HCT116 (cell line): ENCODE measurements at regions not wholly inside any gene's neighbourhood (a gene's known extent, or its start where the extent isn't known, plus 50 kb on each side); places are given as distances from the start of the nearest gene placed in this dataset.

Experiments used
- ATAC-seq: fragments of 200-7000 bp; cut with Tn5 transposase; 2 replicates; pipeline ENCODE4 v1.9.1; 2020; ENCODE audit warnings: mild to moderate bottlenecking, moderate library complexity
- BruUV-seq: library from RNA; stranded (reverse); fragments of 400-500 nt; replicated peaks from 2 replicates; lab custom pipeline; 2021; lab: Mats Ljungman, UMichigan
- CTCF ChIA-PET: fragments of 300-600 bp; sonication (Branson Sonifier 250); formaldehyde crosslinking; loops from one replicate; lab custom pipeline; 2021; ENCODE audit warnings: antibody characterized with exemption; lab: Charles Lee
- POLR2A ChIA-PET: fragments of 300-600, 350-600 bp; sonication (Branson Sonifier 250); formaldehyde crosslinking; loops from one replicate; lab custom pipeline; 2021; ENCODE audit warnings: antibody characterized with exemption; lab: Charles Lee
- RAD21 ChIA-PET, 2 experiments: fragments of 300-600 bp; sonication (Branson Sonifier 250); formaldehyde crosslinking; loops; one replicate each; lab custom pipeline; 2023; ENCODE audit warnings: low total read pairs in 2 of 2; ENCODE audit not compliant: uncharacterized antibody in 2 of 2, unreplicated experiment in 2 of 2, low non-redundant PET in 1 of 2; lab: Charles Lee
- DNase-seq: peaks from one replicate; pipeline ENCODE4 v3.0.0-alpha.2; 2010; ENCODE audit warnings: low read depth, low spot score
- H2AFZ ChIP-seq: fragments of 200-600 bp; shearing (Covaris generic), sonication (generic); 2 replicates; pipeline ENCODE4 v1.6.1; 2017; ENCODE audit warnings: low read depth, mixed run types, mixed read lengths, antibody characterized with exemption, low read length; ENCODE audit not compliant: poor library complexity, severe bottlenecking
- H3K27ac ChIP-seq: 2 replicates; pipeline ENCODE4 v1.5.1; 2012; ENCODE audit warnings: low read depth, low read length
- H3K27me3 ChIP-seq: fragments of 200-600 bp; sonication (generic); 2 replicates; pipeline ENCODE4 v1.6.1; 2016; ENCODE audit warnings: mixed run types, low read length, mixed read lengths; ENCODE audit not compliant: insufficient read depth
- H3K36me3 ChIP-seq, 2 experiments: fragments of 200-500 bp in 1 of 2; fragments of 200-600 bp in 1 of 2; sonication (Bioruptor generic) in 1 of 2; sonication (generic) in 1 of 2; 2 replicates each; pipeline versions ENCODE4 v1.5.1 to v1.6.1; 2014 to 2016; ENCODE audit warnings: low read length in 2 of 2, inconsistent platforms in 1 of 2, mixed read lengths in 1 of 2, mixed run types in 1 of 2; ENCODE audit not compliant: insufficient read depth in 2 of 2, control insufficient read depth in 1 of 2
- H3K4me1 ChIP-seq, 2 experiments: fragments of 200-600 bp in 1 of 2; sonication (generic) in 1 of 2; 2 replicates each; pipeline versions ENCODE4 v1.5.1 to v1.6.1; 2012 to 2017; ENCODE audit warnings: low read length in 2 of 2, inconsistent platforms in 1 of 2, mild to moderate bottlenecking in 1 of 2, mixed read lengths in 1 of 2, mixed run types in 1 of 2, moderate library complexity in 1 of 2; ENCODE audit not compliant: insufficient read depth in 2 of 2, control insufficient read depth in 1 of 2
- H3K4me2 ChIP-seq: fragments of 200-600 bp; sonication (generic); 2 replicates; pipeline ENCODE4 v1.6.1; 2017; ENCODE audit warnings: mixed run types, low read length, mixed read lengths
- H3K4me3 ChIP-seq, 2 experiments: fragments of 200-600 bp in 1 of 2; sonication (generic) in 1 of 2; replicated peaks in 1 of 2; 2 replicates each; pipeline ENCODE4 v1.5.1; 2011 to 2016; ENCODE audit warnings: low read length in 2 of 2, control low read depth in 1 of 2, low read depth in 1 of 2, mild to moderate bottlenecking in 1 of 2, mixed read lengths in 1 of 2, mixed run types in 1 of 2
- H3K79me2 ChIP-seq: fragments of 200-600 bp; sonication (generic); 2 replicates; pipeline ENCODE4 v1.6.1; 2017; ENCODE audit warnings: mild to moderate bottlenecking, mixed run types, low read length, moderate library complexity, mixed read lengths; ENCODE audit not compliant: insufficient read depth
- H3K9ac ChIP-seq: fragments of 200-600 bp; sonication (generic); 2 replicates; pipeline ENCODE4 v1.6.1; 2016; ENCODE audit warnings: low read length, mixed read lengths
- H3K9me2 ChIP-seq: fragments of 200-600 bp; sonication (generic), shearing (Covaris generic); 2 replicates; pipeline ENCODE4 v1.6.1; 2017; ENCODE audit warnings: mixed run types, mild to moderate bottlenecking, moderate library complexity; ENCODE audit not compliant: insufficient read depth
- H3K9me3 ChIP-seq, 2 experiments: fragments of 200-500 bp in 1 of 2; fragments of 200-600 bp in 1 of 2; sonication (Bioruptor generic) in 1 of 2; sonication (generic) in 1 of 2; 2 replicates each; pipeline ENCODE4 v1.6.1; 2014 to 2017; ENCODE audit warnings: low read length in 2 of 2, mixed read lengths in 2 of 2, inconsistent platforms in 1 of 2, low read depth in 1 of 2, mild to moderate bottlenecking in 1 of 2, mixed run types in 1 of 2, moderate library complexity in 1 of 2; ENCODE audit not compliant: control insufficient read depth in 1 of 2, insufficient read depth in 1 of 2
- H4K20me1 ChIP-seq: fragments of 200-600 bp; sonication (generic), shearing (Covaris generic); 2 replicates; pipeline ENCODE4 v1.6.1; 2017; ENCODE audit warnings: mixed run types, mild to moderate bottlenecking, moderate library complexity; ENCODE audit not compliant: insufficient read depth
- CBX3 ChIP-seq: IDR thresholded peaks from 2 replicates; pipeline ENCODE4 v1.6.1; 2012; ENCODE audit warnings: low read depth
- CEBPB ChIP-seq: IDR thresholded peaks from 2 replicates; pipeline ENCODE4 v1.6.1; 2012; ENCODE audit warnings: low read depth
- ELF1 ChIP-seq: IDR thresholded peaks from 2 replicates; pipeline ENCODE4 v1.6.1; 2012; ENCODE audit warnings: low read depth, borderline replicate concordance
- EZH2 ChIP-seq: fragments of 200-600 bp; sonication (generic); IDR thresholded peaks from 2 replicates; pipeline ENCODE4 v1.6.1; 2017; ENCODE audit warnings: antibody characterized with exemption, mixed run types
- EZH2phosphoT487 ChIP-seq: fragments of 200-600 bp; IDR thresholded peaks from 2 replicates; pipeline ENCODE4 v1.6.1; 2018; ENCODE audit warnings: antibody characterized with exemption, borderline replicate concordance
- JUND ChIP-seq: IDR thresholded peaks from 2 replicates; pipeline ENCODE4 v1.6.1; 2012
- POLR2A ChIP-seq: IDR thresholded peaks from 2 replicates; pipeline ENCODE4 v1.7.0; 2011; ENCODE audit warnings: borderline replicate concordance; ENCODE audit not compliant: insufficient read depth, insufficient read length; ENCODE audit errors: extremely low read depth
- POLR2AphosphoS5 ChIP-seq: IDR thresholded peaks from 2 replicates; pipeline ENCODE4 v1.6.1; 2011; ENCODE audit warnings: mild to moderate bottlenecking, low read depth, low read length, moderate library complexity
- RAD21 ChIP-seq: IDR thresholded peaks from 2 replicates; pipeline ENCODE4 v1.6.1; 2012; ENCODE audit warnings: low read depth, mild to moderate bottlenecking
- SIN3A ChIP-seq: IDR thresholded peaks from 2 replicates; pipeline ENCODE4 v1.6.1; 2012; ENCODE audit warnings: low read depth
- SP1 ChIP-seq: IDR thresholded peaks from 2 replicates; pipeline ENCODE4 v1.6.1; 2012; ENCODE audit warnings: low read depth
- SRF ChIP-seq: IDR thresholded peaks from 2 replicates; pipeline ENCODE4 v1.6.1; 2012; ENCODE audit warnings: low read depth
- YY1 ChIP-seq: IDR thresholded peaks from 2 replicates; pipeline ENCODE4 v1.6.1; 2011; ENCODE audit warnings: low read length, low read depth, moderate library complexity, mild to moderate bottlenecking; ENCODE audit not compliant: insufficient replicate concordance; ENCODE audit errors: extremely low read depth
- ZFX ChIP-seq: fragments of 450-650 bp; IDR thresholded peaks from 2 replicates; pipeline ENCODE4 v1.6.1; 2017
- ZNF274 ChIP-seq: fragments of 200-500 bp; sonication (Bioruptor generic); IDR thresholded peaks from 2 replicates; pipeline ENCODE4 v1.6.1; 2014; ENCODE audit warnings: mild to moderate bottlenecking, low read depth, low read length, inconsistent platforms
- intact Hi-C: fragments of 100-400 bp; cut with micrococcal nuclease; formaldehyde crosslinking; loops from 2 replicates; pipeline ENCODE4 v1.10.0; 2022
- TF ChIP-seq, protein P1 (sequence below): IDR thresholded peaks from 2 replicates; pipeline ENCODE4 v1.6.1; 2012; ENCODE audit warnings: low read depth
- TF ChIP-seq, protein P2 (sequence below), 3 experiments: fragments of 200-600 bp in 1 of 3; sonication (generic) in 1 of 3; IDR thresholded peaks in 2 of 3; conservative IDR thresholded peaks in 1 of 3; 2 replicates each; pipeline ENCODE4 v1.5.1; 2012 to 2017; ENCODE audit warnings: low read depth in 2 of 3, low read length in 2 of 3, antibody characterized with exemption in 1 of 3, borderline replicate concordance in 1 of 3, control low read depth in 1 of 3, mild to moderate bottlenecking in 1 of 3, mixed read lengths in 1 of 3, mixed run types in 1 of 3, moderate library complexity in 1 of 3; ENCODE audit not compliant: insufficient read depth in 1 of 3
- TF ChIP-seq, protein P3 (sequence below): IDR thresholded peaks from 2 replicates; pipeline ENCODE4 v1.6.1; 2012

DNA sequence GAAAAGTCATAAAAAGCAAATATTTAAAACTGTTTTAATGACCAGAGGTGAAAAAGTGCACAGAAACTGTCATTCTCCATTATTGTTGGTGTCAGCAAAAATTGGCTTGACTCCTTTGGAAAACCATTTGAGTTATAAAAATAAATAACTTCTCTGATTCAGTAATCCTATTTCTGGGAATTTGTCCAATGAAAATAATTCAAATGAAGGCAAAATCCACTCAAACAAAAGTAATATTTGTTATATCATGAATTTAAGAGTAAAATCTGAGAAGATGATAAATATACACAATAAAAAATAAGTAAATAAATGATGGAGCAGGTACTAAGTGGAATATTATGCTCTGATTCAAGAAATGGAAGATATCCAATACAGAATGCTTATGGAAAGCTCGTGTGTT is 326.6 kb upstream of the KLF6 start (continued):
- TF ChIP-seq, protein P1, sequence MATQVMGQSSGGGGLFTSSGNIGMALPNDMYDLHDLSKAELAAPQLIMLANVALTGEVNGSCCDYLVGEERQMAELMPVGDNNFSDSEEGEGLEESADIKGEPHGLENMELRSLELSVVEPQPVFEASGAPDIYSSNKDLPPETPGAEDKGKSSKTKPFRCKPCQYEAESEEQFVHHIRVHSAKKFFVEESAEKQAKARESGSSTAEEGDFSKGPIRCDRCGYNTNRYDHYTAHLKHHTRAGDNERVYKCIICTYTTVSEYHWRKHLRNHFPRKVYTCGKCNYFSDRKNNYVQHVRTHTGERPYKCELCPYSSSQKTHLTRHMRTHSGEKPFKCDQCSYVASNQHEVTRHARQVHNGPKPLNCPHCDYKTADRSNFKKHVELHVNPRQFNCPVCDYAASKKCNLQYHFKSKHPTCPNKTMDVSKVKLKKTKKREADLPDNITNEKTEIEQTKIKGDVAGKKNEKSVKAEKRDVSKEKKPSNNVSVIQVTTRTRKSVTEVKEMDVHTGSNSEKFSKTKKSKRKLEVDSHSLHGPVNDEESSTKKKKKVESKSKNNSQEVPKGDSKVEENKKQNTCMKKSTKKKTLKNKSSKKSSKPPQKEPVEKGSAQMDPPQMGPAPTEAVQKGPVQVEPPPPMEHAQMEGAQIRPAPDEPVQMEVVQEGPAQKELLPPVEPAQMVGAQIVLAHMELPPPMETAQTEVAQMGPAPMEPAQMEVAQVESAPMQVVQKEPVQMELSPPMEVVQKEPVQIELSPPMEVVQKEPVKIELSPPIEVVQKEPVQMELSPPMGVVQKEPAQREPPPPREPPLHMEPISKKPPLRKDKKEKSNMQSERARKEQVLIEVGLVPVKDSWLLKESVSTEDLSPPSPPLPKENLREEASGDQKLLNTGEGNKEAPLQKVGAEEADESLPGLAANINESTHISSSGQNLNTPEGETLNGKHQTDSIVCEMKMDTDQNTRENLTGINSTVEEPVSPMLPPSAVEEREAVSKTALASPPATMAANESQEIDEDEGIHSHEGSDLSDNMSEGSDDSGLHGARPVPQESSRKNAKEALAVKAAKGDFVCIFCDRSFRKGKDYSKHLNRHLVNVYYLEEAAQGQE = no peak
- TF ChIP-seq POLR2A = no peak
- TF ChIP-seq CBX3 = no peak

DNA sequence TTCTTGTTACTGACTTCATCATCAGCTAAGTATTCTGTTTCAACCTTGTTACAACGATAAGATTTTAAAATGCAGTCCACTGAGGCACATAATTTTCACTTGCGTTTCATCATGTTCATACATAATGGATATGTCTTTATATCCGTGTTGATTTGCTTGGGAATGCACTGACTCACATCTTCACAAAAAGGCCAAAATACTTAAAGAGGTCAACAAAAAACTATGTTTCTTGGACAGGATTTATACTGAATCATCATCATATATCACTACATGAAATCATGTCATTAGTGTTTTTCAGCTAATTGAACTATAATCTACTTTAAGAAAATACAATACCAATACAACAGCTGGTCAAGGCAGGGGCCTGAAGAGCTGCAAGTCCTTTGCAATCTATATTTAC is 324.5 kb upstream of the KLF6 start:
- no peak overlapping the region for H3K27ac ChIP-seq
- no TSS peak for BruUV-seq

More for the DNA sequence above, 324.5 kb upstream of the KLF6 start:
- Histone ChIP-seq H3K9me2 (no peaks in the 10 kb centered on the region), H3K9me3 (no peaks in the 10 kb centered on the region), H3K4me3 (no peak overlapping the region)
- ChIA-PET POLR2A (no interaction called here), RAD21 (no interaction called here)
- intact Hi-C loops = no loop called here
- TF ChIP-seq EZH2 = no peak
- no peak for TF ChIP-seq EZH2phosphoT487
- TF ChIP-seq, protein P1 = no peak
- TF ChIP-seq CEBPB = no peak
- no peak for TF ChIP-seq ZNF274
- TF ChIP-seq SP1 = no peak
- no peak for TF ChIP-seq POLR2AphosphoS5
- no peak for TF ChIP-seq SIN3A
- no peak for TF ChIP-seq JUND
- no peak for TF ChIP-seq SRF
- TF ChIP-seq RAD21 = no peak
- TF ChIP-seq, protein P2, sequence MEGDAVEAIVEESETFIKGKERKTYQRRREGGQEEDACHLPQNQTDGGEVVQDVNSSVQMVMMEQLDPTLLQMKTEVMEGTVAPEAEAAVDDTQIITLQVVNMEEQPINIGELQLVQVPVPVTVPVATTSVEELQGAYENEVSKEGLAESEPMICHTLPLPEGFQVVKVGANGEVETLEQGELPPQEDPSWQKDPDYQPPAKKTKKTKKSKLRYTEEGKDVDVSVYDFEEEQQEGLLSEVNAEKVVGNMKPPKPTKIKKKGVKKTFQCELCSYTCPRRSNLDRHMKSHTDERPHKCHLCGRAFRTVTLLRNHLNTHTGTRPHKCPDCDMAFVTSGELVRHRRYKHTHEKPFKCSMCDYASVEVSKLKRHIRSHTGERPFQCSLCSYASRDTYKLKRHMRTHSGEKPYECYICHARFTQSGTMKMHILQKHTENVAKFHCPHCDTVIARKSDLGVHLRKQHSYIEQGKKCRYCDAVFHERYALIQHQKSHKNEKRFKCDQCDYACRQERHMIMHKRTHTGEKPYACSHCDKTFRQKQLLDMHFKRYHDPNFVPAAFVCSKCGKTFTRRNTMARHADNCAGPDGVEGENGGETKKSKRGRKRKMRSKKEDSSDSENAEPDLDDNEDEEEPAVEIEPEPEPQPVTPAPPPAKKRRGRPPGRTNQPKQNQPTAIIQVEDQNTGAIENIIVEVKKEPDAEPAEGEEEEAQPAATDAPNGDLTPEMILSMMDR (IDR thresholded peaks at IDR 0.05 in 2 of 3, conservative IDR thresholded peaks at IDR 0.05 in 1 of 3; ENCODE audit: borderline replicate concordance in 1 of 3, insufficient read depth in 1 of 3, low read depth in 2 of 3, low read length in 2 of 3) = no peak
- TF ChIP-seq, protein P3, sequence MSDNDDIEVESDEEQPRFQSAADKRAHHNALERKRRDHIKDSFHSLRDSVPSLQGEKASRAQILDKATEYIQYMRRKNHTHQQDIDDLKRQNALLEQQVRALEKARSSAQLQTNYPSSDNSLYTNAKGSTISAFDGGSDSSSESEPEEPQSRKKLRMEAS = no peak
- no peak for TF ChIP-seq ELF1
- no peak for TF ChIP-seq ZFX
- TF ChIP-seq POLR2A = no peak
- no peak for TF ChIP-seq YY1
- TF ChIP-seq, all 23 proteins: peak for 0
- H3K4me2 ChIP-seq = no peak overlapping the region
- no peaks in the 10 kb centered on the region for H3K79me2 ChIP-seq
- ATAC-seq = no peak
- H4K20me1 ChIP-seq = no peaks in the 10 kb centered on the region
- H3K4me1 ChIP-seq = no peaks in the 10 kb centered on the region
- DNase-seq = no peak
- CTCF ChIA-PET = no interaction called here
- H2AFZ ChIP-seq = no peak overlapping the region
- H3K9ac ChIP-seq = no peak overlapping the region
- no peaks in the 10 kb centered on the region for H3K36me3 ChIP-seq
- H3K27me3 ChIP-seq = no peaks in the 10 kb centered on the region
